Gastroesophageal sphincter (tissue), 4 donors: ENCODE measurements at regions not wholly inside any gene's neighbourhood (a gene's known extent, or its start where the extent isn't known, plus 50 kb on each side); places are given as distances from the start of the nearest gene placed in this dataset.

Source experiments
- ATAC-seq: fragments of 150-250 bp; one replicate; pipeline ENCODE4 v1.9.1; 2016; ENCODE audit warnings: mild to moderate bottlenecking, moderate library complexity
- H3K27ac ChIP-seq, 4 donors: fragments of 200-600 bp; sonication (generic) in 3 of 4; 1 replicate in 3 of 4; 2 replicates in 1 of 4; pipeline ENCODE4 v1.5.1; 2016 to 2019
- H3K27me3 ChIP-seq: fragments of 200-600 bp; sonication (generic); one replicate; pipeline ENCODE4 v1.5.1; 2019
- H3K36me3 ChIP-seq, 2 donors: fragments of 200-600 bp; sonication (generic); one replicate each; pipeline ENCODE4 v1.5.1; 2019; ENCODE audit warnings: control low read depth in 1 of 2
- H3K4me1 ChIP-seq, 3 donors: fragments of 200-600 bp; sonication (generic); 1 replicate in 2 of 3; 2 replicates in 1 of 3; pipeline ENCODE4 v1.5.1; 2016 to 2019; ENCODE audit warnings: control low read depth in 2 of 3
- H3K4me3 ChIP-seq, 2 donors: fragments of 200-600 bp; sonication (generic); one replicate each; pipeline ENCODE4 v1.5.1; 2019; ENCODE audit warnings: mild to moderate bottlenecking in 1 of 2, moderate library complexity in 1 of 2
- H3K9me3 ChIP-seq, 3 donors: fragments of 200-600 bp; sonication (generic); one replicate each; pipeline ENCODE4 v1.5.1; 2017 to 2019; ENCODE audit warnings: control low read depth in 2 of 3
- EP300 ChIP-seq: sonication (generic); formaldehyde crosslinking; IDR thresholded peaks from one replicate; pipeline ENCODE4 v1.6.1; 2017; ENCODE audit warnings: antibody characterized with exemption, mild to moderate bottlenecking
- POLR2A ChIP-seq, 2 donors: fragments of 450-650 bp; IDR thresholded peaks; one replicate each; pipeline ENCODE4 v1.6.1; 2017; ENCODE audit warnings: antibody characterized with exemption in 2 of 2, mild to moderate bottlenecking in 2 of 2, moderate library complexity in 1 of 2
- POLR2AphosphoS5 ChIP-seq: sonication (generic); formaldehyde crosslinking; IDR thresholded peaks from one replicate; pipeline ENCODE4 v1.6.1; 2017; ENCODE audit warnings: antibody characterized with exemption
- WGBS, 2 donors: methylation state at CpG; one replicate each; pipeline ENCODE4 v1.1.5; 2018; ENCODE audit warnings: low coverage in 1 of 2; 5-methylcytosine and 5-hydroxymethylcytosine counted together
- TF ChIP-seq, protein P1 (sequence below), 4 experiments: fragments of 200-600 bp in 2 of 4; fragments of 450-650 bp in 2 of 4; sonication (generic) in 1 of 4; IDR thresholded peaks; one replicate each; pipeline ENCODE4 v1.5.1; 2017 to 2019; ENCODE audit warnings: antibody characterized with exemption in 4 of 4, mild to moderate bottlenecking in 2 of 4, moderate library complexity in 2 of 4

DNA sequence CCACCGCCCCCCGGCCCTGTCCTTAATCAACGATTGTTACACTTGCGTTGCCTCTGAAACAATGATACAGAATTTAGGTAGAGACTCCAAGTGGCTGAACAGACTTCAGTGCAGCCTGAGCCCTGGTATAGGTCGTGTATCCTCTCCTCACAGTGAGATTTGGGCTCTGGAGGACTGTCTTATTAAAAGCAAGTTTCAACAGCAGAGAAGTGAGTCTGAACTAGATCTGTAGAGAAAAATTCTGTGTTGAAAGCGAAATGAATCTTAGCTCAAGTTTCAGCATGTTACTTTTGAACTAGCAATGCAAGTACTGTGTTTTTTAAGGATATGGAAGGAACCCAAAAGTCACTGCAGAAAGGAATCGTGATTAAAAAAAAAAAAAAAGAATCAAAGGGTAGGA, 103.1 kb downstream of the HOXA1 start:
- Histone ChIP-seq H3K36me3 (no peaks in the 10 kb centered on the region), H3K27me3 (no peaks in the 10 kb centered on the region), H3K4me1 (no peaks in the 10 kb centered on the region), H3K9me3 (peaks cover 0 to 3% (median 0%) of the 10 kb centered on the region in 3 donors), H3K27ac (no peak overlapping the region), H3K4me3 (no peak overlapping the region)
- TF ChIP-seq POLR2AphosphoS5 (no peak), EP300 (no peak), POLR2A (IDR thresholded peaks at IDR 0.05) (no peak)
- TF ChIP-seq, protein P1, sequence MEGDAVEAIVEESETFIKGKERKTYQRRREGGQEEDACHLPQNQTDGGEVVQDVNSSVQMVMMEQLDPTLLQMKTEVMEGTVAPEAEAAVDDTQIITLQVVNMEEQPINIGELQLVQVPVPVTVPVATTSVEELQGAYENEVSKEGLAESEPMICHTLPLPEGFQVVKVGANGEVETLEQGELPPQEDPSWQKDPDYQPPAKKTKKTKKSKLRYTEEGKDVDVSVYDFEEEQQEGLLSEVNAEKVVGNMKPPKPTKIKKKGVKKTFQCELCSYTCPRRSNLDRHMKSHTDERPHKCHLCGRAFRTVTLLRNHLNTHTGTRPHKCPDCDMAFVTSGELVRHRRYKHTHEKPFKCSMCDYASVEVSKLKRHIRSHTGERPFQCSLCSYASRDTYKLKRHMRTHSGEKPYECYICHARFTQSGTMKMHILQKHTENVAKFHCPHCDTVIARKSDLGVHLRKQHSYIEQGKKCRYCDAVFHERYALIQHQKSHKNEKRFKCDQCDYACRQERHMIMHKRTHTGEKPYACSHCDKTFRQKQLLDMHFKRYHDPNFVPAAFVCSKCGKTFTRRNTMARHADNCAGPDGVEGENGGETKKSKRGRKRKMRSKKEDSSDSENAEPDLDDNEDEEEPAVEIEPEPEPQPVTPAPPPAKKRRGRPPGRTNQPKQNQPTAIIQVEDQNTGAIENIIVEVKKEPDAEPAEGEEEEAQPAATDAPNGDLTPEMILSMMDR (IDR thresholded peaks at IDR 0.05), result no peak
- WGBS, 2 donors, result 72 to 100% methylated on average over 4 to 6 of the region's 7 CpGs
- ATAC-seq, result no peak

DNA sequence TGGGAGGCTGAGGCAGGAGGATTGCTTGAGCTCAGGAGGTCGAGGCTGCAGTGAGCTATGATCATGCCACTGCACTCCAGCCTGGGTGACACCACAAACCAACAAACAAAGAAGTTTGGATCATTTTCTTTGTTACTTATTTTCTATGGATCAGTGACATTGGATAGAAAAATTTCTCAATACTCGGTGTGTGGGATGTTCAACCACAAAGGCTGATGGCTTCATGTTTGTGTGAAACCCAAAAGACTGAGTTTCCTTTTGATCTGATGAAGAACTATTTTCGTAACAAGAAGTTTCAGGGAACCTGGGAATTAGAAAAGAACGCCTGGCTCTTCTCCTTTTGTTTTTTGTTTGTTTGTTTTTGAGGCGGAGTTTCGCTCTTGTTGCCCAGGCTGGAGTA, 104.0 kb downstream of the HOXA1 start:
- Histone ChIP-seq H3K36me3 (no peaks in the 10 kb centered on the region), H3K4me1 (no peaks in the 10 kb centered on the region), H3K9me3 (no peaks in the 10 kb centered on the region), H3K27me3 (no peaks in the 10 kb centered on the region), H3K4me3 (no peak overlapping the region), H3K27ac (no peak overlapping the region)
- ATAC-seq, result no peak
- TF ChIP-seq, protein P1 (IDR thresholded peaks at IDR 0.05), result no peak
- TF ChIP-seq POLR2A (IDR thresholded peaks at IDR 0.05) (no peak), POLR2AphosphoS5 (no peak), EP300 (no peak)
- 99 to 100% methylated on average over 3 to 6 of the region's 6 CpGs for WGBS, 2 donors

DNA sequence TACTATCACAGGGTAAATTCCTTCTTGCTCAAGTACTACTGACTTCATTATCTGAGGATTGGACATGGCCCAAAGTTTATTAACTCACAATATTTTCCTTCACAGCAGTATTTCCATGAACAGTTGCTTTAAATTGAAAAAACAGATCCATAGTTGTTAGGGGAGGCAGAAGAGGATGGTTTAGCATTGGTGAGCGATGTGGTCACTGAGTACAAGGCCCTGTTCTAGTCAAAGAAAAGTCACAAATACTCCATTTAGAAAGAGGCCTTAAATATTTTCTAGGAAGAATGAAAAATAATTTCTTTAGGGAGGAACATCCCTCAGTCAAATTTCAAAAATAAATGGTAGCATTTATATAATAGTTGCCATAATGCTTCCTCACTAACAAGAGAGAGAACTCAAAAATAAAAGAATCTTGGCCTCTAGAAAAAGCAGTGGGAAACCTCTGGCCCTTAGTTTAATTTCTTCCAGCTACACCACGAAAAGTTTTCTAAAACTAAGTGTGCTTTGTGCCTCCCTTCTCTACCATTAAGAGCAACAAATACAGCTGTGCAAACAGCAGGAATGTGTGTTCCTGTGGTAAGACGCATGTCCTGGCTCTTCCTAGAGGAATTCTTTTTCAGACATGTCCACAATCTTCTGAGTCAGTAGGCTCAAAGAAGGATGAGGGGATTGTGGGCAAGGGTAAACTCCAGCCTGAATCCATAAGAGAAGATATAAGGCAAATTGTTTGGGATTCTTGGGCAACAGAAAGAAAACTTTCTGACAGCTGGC, 105.7 kb downstream of the HOXA1 start:
- no peaks in the 10 kb centered on the region for H3K27me3 ChIP-seq
- ATAC-seq, result no peak
- H3K4me3 ChIP-seq, result no peak overlapping the region
- no peaks in the 10 kb centered on the region for H3K4me1 ChIP-seq
- no peaks in the 10 kb centered on the region for H3K36me3 ChIP-seq
- no peak overlapping the region for H3K27ac ChIP-seq
- H3K9me3 ChIP-seq, result no peaks in the 10 kb centered on the region
- TF ChIP-seq POLR2A (IDR thresholded peaks at IDR 0.05) (no peak), POLR2AphosphoS5 (no peak), EP300 (no peak)
- TF ChIP-seq, protein P1 (IDR thresholded peaks at IDR 0.05), result no peak
- WGBS, 2 donors, result 46 to 51% methylated on average over 3 of the region's 3 CpGs

DNA sequence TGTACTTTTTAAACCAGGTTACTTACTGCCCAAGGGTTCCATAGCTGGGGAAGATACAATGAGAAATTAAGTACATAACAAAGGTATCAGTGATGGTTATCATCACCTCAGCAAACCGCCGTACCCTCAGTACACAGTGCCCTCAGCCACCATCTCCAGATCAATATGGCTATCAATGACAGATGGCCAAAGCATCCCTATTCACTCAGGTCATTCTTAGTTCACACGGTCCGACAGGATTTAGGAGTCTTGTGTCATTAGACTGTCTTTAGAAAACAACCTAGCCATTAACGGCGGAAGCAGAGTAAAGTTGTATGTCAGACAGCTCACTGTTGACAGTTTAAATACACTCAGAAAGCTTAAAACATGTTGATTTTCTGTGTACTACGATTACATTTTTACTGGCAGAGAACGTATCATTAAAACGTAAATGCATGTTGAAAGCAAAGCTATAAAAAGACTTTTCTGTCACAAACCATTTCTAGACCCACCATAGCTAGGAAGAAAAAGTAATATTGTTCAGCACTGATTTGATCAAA, 106.9 kb downstream of the HOXA1 start:
- H3K36me3 ChIP-seq, result no peaks in the 10 kb centered on the region
- no peak overlapping the region for H3K4me3 ChIP-seq
- no peak overlapping the region for H3K27ac ChIP-seq
- H3K27me3 ChIP-seq, result no peaks in the 10 kb centered on the region
- no peak for ATAC-seq
- 60 to 64% methylated on average over 8 to 9 of the region's 9 CpGs for WGBS, 2 donors
- H3K9me3 ChIP-seq, result no peaks in the 10 kb centered on the region
- H3K4me1 ChIP-seq, result no peaks in the 10 kb centered on the region
- TF ChIP-seq, protein P1 (IDR thresholded peaks at IDR 0.05), result no peak

DNA sequence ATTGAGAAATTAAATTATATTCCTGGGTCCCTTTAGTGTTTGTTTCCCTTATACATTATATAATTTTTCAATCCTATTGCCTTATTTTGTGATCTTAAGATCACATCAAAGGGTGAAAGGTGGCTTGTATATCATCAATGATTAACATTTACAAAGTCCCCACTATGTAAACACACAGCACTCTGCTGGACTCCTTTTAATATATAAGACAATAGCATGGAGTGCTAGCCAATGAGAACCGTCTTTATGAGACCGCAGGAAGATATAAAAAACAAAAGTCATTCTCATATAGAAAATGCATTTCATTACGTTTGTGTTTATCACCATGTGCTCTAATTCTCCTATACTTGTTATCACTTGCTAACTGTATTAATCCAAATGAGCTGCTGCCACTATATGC, 108.5 kb downstream of the HOXA1 start:
- H3K27ac ChIP-seq, result no peak overlapping the region
- no peak for TF ChIP-seq POLR2AphosphoS5
- no peak for TF ChIP-seq EP300
- TF ChIP-seq, protein P1 (IDR thresholded peaks at IDR 0.05), result no peak
- no peak for TF ChIP-seq POLR2A (IDR thresholded peaks at IDR 0.05)
- no peaks in the 10 kb centered on the region for H3K9me3 ChIP-seq
- H3K4me1 ChIP-seq, result no peaks in the 10 kb centered on the region
- ATAC-seq, result no peak
- H3K4me3 ChIP-seq, result no peak overlapping the region
- H3K27me3 ChIP-seq, result no peaks in the 10 kb centered on the region
- WGBS, 2 donors, result 73 to 80% methylated on average over 3 of the region's 3 CpGs
- H3K36me3 ChIP-seq, result no peaks in the 10 kb centered on the region
